SKM-1 (cell line): ENCODE measurements at regions not wholly inside any gene's neighbourhood (a gene's known extent, or its start where the extent isn't known, plus 50 kb on each side); places are given as distances from the start of the nearest gene placed in this dataset.

Experiments used
- DNase-seq: peaks from one replicate; lab custom pipeline; 2025; ENCODE audit not compliant: unreplicated experiment; lab: John Stamatoyannopoulos, UW

GRCh38 chr14:38848243-38848935 is 254.6 kb downstream of the SEC23A start:
- DNase-seq, result no peak

- no peak for DNase-seq
Observed at GRCh38 chr14:38847161-38847560, 255.9 kb downstream of the SEC23A start.

GRCh38 chr14:38839694-38840365 is 263.2 kb downstream of the SEC23A start:
- peak; percentile 1 for DNase-seq

- DNase-seq, result no peak
Observed at GRCh38 chr14:38838979-38839323, 264.1 kb downstream of the SEC23A start.

GRCh38 chr14:38838049-38838978 is 264.7 kb downstream of the SEC23A start:
- no peak for DNase-seq

GRCh38 chr14:38837343-38838048 is 265.5 kb downstream of the SEC23A start:
- DNase-seq, result no peak

GRCh38 chr14:38836539-38836938 is 266.5 kb downstream of the SEC23A start:
- DNase-seq, result no peak

GRCh38 chr14:38835874-38836273 is 267.2 kb downstream of the SEC23A start:
- DNase-seq, result no peak

GRCh38 chr14:38828183-38828827 is 274.7 kb downstream of the SEC23A start:
- peak; percentile 62 for DNase-seq

- DNase-seq, result no peak
Observed at GRCh38 chr14:38824706-38825105, 278.3 kb downstream of the SEC23A start.

- DNase-seq, result no peak
Observed at GRCh38 chr14:38818555-38818954, 284.5 kb downstream of the SEC23A start.

- no peak for DNase-seq
Observed at GRCh38 chr14:38808734-38809455, 294.1 kb downstream of the SEC23A start.

- DNase-seq, result no peak
Observed at GRCh38 chr14:38799671-38800070, 303.4 kb downstream of the SEC23A start.

- no peak for DNase-seq
Observed at GRCh38 chr14:38794677-38795076, 308.4 kb downstream of the SEC23A start.

- DNase-seq, result no peak
Observed at GRCh38 chr14:38791862-38792261, 311.2 kb downstream of the SEC23A start.

- no peak for DNase-seq
Observed at GRCh38 chr14:38790916-38791315, 312.1 kb downstream of the SEC23A start.

- DNase-seq, result no peak
Observed at GRCh38 chr14:38789805-38790204, 313.2 kb downstream of the SEC23A start.

GRCh38 chr14:38788060-38788459 is 315.0 kb downstream of the SEC23A start:
- DNase-seq, result no peak

GRCh38 chr14:38786921-38787320 is 316.1 kb downstream of the SEC23A start:
- no peak for DNase-seq

- DNase-seq, result no peak
Observed at GRCh38 chr14:38777401-38777800, 325.6 kb downstream of the SEC23A start.
